GM18858 (cell line): ENCODE measurements at regions not wholly inside any gene's neighbourhood (a gene's known extent, or its start where the extent isn't known, plus 50 kb on each side); places are given as distances from the start of the nearest gene placed in this dataset.

ENCODE experiments used
- ATAC-seq: cut with Tn5 transposase; IDR thresholded peaks from one replicate; pipeline ENCODE4 v1.9.1; 2021; ENCODE audit not compliant: unreplicated experiment

DNA sequence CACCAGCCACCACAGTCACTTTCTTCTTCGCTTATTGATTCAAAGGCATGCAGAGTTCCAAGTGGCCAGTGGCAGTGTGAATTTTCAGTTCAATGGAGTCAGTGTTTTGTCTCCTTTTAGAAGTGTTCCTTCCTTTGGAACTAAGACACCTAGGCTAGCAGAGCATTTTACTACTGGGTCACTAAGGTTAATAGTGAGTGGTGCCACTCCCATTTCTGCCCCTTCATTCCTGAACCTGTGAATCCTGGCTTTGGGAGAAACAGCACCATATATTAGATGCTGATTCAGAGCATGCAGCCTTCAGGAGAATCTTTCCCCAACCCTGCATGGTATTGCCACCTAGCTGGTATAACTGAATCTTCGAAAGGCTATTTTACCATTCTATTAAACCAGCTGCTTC lies 312.7 kb downstream of the HRH4 start:
- ATAC-seq = no peak

DNA sequence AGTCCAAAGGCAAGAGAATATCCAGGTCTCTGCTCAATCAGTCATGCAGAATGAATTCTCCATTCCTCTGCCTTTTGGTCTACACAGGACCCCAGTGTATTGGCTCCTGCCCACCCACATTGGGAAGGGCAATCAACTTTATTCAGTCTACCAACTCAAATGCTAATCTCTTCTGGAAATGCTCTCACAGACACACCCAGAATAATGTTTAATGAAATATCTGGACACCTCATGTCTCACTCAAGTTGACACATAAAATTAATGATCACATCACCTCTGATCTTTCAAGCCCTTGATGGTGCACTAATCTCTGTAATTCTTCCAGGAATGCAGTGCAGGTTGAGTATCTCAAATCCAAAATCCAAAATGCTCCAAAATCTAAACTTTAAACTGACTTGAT lies 315.6 kb downstream of the HRH4 start:
- no peak for ATAC-seq

DNA sequence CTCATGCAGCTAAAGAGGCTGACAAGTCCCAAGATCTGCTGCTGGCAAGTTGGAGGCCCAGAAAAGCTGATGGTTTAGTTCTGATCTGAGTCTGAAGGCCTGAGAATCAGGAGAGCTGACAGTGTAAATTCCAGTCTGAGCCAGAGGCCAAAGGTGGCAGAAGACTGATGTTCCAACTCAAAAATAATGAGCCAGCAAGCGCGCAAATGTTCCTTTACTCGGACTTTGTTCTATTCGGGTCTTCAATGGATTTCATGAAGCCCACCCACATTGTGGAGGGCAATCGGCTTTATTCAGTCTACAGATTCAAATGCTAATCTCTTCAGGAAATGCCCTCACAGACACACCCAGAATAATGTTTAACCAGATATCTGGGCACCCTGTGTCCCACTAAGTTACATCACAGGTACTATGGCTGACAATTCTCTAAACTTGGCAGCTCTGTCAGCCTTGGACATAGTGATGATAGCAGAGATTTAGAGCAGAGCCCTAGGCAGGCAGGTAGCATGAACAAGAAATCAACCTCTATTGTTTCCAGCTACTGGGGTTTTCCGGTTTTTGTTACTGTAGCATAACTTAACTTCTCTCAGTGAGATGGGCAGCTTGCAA lies 318.5 kb downstream of the HRH4 start:
- no peak for ATAC-seq

DNA sequence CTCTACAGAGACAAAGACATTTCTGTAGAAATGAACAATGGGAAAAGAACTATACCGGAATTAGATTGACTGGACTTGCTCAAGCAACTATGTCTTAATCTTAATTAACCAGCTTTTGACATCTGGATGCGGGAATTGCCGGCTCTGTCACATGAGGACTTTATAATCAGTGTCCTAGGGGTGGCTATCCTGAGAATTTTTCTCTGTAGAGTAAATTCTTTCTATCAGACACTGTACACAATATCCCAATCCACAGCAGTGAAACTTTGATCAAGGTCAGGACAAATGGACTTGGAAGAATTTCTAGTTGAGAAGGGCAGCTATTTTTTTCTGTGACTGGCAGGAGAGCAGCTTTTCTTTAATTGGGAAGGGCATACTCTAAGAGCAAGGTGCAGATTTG lies 322.1 kb downstream of the HRH4 start:
- ATAC-seq = no peak

DNA sequence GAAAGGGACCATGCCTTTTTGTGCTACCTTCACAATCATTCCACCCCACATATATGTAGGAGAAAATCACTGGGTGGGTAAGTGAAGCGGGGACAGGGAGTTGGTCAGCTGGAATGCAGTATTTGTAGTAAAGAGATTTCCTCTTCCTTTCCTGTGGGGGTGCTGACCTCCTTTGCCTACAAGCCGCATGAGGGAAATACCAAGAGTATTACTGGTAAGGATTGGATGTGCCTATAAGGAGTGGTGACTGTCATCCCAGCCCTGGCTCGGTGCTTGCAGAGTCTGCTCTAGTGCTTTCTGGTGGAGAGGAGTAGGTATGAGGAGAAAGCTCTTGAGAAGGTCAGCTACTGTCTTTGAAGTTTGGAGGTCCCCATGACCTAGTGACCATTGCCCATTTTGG lies 324.6 kb downstream of the HRH4 start:
- no peak for ATAC-seq

DNA sequence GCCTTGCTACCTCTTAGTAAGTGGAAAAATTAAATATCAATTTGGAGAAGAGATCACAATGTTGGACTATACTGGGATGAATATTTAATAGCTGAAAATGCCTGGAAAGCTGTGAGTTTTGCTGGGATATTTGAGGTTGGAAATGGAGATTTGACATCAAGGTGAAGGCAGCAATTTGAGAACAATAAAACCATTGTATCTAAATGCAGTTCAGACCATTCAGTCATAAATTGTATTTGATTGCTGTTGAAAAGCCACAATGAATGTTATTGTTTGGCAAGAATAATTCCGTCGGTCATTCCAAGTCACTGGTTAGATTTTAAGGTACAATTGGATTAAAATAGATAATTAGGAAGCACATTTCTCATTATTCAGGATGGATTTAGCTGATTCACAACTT lies 325.6 kb downstream of the HRH4 start:
- ATAC-seq = no peak

DNA sequence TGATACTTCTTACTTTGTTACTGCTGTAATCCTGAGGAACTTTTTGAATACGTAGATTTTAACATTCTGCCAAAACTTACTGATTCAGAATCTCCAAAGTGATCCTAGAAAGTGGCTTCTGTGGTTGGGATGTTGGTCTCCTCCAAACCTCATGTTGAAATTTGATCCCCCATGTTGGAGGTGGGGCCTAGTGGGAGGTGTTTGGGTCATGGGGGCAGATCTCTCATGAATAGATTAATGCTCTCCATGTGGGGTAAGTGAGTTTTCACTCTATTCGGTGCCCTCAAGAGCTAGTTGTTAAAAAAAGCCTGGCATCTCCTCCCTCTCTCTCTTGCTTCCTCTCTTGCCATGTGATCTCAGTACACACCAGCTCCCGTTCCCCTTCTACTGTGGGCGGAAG lies 329.9 kb downstream of the HRH4 start:
- ATAC-seq = no peak

DNA sequence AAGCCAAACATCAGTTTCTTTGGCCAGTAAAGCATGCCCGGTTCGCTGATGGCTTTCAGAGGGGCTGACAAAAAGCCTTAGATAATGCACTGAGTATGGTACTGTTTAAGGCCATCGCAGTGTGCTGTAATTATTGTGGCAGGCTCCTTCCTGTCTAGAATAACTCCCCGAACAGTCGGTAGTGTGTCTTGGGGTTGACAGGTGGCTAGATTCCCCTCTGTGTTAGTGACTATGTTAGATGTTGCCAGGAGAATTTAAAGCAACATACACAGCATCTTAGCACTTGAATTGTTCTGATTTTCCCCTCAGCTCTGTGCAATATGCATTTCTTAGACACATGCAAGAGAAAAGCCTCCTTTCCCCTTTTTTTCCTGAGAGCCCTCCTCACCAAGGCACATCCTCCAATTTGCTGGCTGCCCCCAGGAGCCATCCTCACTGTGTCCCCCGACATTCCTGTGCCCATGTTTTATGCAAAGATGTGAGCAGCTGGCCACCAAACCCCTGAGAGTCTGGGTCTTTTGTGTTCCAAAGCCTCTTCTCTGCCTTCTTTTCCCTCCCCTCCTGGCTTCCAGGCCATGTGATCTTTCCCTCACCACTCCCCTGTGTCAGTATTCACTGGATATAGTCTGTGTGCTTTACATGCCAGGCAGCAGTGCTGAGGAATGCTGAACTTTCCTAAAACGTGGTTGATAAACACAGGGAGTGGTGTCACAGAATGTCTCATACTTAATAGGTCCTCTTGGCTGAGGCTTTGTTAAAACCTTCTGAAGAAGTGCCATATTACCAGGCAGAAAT lies 331.5 kb downstream of the HRH4 start:
- no peak for ATAC-seq

DNA sequence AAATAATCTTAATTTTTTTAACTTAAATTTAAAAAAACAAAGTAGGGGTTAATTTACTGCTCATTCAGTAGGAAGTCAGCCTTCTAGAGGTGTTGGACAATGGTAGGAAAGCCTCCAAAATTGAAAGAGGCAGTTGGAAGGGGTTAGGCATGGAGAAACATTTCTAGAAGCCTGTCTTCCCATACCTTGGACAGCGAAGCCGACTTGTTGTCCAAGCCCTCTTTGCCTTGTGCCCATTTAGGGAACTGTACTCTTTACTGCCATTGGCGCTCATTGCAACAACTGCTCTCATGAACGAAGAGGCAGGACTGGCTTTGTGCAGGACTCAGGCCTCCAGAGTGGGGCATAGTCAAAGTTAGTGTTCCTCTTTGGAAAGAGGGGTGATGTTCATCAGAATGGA lies 333.3 kb downstream of the HRH4 start:
- ATAC-seq = no peak

DNA sequence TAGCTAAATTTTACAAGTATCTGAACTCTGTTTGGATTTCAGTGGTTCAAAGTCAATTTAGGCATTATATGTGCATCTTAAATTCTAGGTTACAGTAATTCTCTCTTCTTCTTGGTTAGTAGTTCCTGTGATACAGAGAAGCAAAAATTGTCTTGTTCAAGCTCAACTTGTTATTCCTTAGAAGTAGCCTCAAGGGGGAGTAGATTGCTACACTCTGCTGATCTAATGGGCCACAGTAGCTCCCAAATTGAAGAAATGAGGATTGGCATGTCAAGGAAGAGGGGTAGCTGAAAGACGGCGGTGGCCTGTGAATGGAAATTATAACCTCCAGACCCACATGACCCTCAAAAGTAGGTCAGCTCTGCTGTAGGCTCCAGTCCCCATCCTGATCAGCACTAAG lies 334.7 kb downstream of the HRH4 start:
- no peak for ATAC-seq

DNA sequence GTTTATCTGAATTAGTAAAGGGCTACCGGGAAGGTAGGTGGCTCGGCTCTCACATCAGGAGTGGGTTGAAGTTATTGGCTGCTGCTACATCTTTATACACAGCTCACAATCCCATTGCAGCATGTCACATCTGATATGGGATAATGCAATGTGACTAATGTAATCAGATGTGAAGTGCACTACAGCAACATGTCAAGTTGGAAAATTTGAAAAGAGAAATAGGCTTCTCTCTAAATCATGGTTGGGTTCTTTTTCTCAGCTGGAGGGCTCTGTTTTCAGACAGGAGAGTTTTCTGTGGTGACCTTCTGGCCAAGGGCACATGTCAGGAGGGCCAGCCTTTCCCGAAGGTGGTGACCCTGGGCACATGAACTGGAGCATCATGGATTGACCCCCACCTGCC lies 337.5 kb downstream of the HRH4 start:
- no peak for ATAC-seq

DNA sequence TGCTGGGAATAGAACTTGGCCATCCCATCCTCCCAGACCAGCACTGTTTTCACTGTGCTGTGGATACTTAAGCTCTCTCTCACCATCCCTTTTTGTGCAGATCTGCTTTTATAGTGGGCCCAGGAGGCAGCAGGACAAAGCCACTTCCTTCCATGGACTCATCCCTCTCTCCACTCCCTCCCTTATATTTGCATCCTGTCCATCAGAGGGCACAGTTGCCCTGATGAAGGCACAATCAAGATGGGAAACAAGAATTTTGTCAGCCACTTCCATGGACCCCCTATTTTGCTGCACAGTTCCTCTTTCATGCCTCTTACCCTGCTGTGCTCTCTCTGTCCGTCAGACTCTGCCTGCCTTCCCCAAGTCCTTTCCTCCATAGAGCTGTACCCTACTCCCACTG lies 338.7 kb downstream of the HRH4 start:
- no peak for ATAC-seq

DNA sequence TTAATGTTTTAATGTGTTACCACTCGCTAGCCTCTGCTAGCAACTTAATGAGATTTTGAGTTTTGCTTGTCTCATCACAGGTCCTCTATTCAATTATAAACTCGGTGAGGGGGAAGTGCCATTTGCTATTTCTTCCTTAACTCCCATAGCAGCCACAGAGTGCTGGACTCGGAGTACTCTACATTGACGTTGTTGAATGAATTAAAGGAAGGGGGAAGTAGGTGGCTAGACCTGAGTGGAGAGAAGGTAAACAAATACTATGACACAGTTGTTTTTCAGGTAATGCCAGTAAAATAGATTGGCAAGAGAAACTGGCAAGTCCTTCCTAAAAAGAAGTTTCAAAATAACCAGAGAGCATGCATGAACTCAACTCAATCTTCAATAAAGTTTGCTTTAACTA lies 339.3 kb downstream of the HRH4 start:
- no peak for ATAC-seq

DNA sequence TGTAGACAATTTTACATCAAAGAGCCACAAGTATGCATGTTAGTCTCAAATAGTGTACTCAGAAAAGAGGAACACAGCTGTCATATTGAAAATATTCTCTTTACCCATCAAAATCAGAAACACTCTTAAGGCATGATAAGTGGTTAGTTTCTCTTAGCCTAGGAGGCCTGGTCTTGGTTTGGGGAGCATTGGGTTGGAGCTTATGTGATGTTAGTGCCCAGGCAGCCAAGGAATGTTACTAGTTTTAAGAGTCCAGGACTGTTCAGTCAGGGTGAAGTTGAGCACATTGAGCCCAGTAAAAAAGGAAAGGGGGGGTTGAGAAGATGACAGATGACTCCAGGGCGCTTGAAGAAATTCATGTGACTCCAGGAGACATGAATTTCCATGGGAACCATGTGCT lies 340.6 kb downstream of the HRH4 start:
- ATAC-seq = no peak

DNA sequence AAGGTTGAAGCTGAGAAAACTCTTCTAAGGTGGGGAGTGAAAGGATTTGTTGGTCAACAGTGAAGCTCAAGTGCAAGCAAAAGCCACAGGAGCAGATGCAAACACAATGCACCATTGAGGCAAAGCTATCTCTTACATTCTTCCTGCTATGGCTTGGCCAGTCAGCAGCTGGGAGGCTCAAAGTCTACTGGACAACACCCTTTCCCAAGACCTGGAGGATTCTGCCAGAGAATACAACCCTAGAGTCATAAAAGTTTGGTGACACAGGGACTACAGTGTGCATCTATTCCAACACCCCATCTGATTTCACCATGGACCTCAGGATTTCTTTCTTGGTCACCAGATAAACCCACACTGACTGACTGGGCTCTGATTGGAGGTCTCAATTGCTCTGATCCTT lies 342.0 kb downstream of the HRH4 start:
- ATAC-seq = no peak

DNA sequence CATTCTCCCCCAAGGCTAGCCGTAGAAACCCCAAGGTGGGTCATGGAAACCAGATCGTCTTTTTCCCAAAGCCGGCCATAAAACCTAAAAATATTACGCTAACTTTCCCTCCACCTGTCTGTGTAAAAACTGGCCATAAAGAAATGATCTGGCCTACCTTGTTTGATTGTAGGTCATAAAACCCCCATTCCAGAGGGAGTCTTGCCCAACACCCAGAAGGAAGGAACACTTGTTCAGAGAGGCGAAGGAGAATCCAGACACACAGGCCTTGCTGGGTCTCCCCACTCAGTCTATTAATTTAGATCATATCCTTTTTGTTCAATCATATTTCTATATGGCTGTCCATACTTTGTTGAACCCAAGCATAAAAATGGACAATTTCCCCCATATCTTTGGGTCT lies 344.7 kb downstream of the HRH4 start:
- ATAC-seq = no peak

DNA sequence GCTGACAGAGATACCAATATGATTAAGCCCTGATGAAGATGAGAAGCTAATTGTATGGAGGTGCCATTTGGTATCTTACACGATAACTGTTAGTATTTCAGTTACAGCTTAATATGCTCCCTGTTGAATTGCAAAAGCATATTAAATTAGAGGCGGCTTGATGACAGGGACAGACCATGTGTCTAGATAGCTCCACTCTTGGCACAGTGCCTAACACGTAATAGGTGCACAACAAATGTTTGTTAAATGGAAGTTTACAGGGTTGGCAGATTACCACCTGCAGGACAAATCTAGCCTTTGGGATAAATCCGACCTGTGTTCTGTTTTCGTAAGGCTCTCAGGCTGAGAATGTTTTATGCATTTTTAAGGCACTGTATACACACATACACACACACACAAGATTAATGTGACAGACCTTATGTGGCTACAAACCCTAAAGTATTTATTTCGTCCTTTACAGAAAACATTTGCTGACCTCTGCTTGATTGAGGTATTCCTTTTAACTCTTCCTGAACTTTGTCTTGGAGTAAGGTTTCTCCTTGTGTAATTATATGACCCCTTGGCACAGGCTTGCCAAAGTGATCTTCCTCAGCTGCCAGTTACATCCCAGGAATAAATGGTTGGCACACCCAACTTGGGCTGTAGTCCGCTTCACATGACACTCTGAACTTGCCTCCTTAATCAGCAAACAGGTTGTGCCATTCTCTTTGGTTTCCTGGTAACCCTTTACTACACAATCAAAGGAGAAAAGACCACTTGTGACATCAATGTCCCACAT lies 348.9 kb downstream of the HRH4 start:
- no peak for ATAC-seq

DNA sequence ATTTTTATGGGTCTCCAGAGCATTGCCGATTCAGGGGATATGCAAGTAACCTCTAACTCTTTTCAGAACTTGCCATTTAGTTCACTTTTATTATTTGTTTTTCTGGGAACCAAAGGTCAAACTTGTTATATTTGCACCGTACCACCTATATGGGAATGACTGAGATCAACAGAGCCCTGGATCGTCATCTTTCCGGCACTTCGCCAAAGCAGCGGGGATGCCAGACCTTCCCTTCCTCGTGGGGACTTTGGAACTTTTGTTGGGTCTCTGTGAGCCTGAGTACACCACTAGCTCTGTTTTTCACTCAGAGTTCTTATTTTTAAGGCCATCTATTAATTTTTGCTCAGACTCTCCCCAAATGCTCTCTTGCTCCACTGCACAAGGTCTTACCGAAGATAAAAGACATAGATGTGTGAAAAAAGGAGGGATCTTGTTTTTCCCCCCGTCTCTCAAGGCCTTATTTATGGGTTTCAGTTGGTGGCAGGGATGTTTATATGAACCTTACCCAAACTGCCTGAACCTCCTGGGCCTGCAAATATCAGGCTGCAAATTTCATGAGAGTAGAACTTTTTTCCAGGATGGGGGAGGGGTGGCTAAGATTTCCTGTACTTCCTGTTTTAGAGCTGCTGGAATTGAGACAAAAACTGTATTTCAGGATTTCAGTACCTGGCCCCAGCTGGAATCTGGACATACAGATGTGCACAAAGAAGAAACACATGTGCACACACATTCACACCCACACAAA lies 350.3 kb downstream of the HRH4 start:
- ATAC-seq = no peak

DNA sequence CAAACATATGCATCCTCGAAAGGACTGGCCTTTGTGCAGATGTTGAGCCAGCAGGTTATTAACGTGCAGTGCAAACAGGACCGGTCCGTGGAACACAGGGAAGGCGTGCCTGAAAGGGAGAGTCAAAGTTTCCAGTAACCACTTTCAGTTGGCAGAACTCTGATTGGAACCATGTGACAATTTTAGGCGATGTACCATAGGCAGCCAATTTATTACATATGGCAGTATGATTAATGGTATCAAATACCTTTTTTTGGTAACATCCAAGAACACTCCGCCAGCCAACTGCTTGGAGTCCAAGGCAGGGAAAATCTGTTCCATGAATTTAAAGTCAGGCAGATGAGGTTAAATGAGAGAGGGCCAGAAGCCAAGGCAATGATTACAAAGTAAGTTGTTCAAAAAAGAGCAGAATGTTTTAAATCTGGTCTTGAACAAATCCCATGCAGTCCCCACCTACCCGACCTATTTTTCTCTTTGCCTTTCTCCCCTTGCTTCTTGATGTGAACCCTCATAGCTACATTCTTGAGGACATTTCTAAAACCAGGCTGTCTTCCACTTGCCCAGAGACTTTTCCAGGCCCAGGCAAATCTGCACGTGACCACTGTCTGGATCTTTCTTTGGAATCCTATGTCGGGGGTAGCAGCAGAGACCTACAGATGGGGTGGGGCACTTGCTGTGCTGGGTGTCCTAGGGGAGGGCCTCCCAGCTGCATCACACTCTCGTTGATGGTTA lies 351.7 kb downstream of the HRH4 start:
- ATAC-seq = no peak

DNA sequence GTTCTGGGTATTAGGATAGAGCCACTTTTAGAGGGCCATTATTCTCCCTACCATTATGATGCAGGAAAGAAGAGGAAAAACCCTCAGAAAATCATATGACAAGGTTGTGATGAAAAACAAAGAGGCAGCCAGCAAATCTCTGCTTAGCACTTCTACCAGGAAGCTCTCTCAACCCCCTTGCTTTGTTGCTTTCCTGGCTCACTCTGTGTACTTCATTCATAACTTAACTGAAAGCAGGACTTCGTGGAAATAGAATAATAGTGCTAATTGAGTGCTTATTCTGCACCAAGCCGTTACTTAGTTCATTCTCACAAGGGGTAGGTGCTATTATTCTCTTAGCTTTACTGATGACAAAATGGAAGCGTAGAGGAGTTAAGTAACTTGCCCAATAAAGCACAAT lies 354.1 kb downstream of the HRH4 start:
- no peak for ATAC-seq

DNA sequence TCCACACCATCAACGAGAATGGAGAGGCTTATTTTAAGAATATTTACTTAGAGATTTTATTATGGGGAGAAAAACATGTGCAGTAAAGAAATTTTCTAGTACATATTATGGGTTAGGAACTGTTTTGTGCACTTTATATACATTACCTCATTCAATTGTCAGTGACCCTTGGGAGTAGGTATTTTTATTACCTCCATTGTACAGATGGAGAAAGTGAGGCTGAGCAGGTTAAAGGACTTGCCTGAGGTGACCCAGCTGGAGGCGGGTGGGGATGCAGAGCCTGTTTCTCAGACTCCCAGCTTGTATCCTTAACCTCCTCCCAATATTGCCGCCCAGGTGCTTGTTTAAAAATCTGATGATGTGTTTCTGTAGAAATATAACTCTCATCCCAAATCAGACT lies 356.7 kb downstream of the HRH4 start:
- no peak for ATAC-seq
